ENCODE measurements at regions not wholly inside any gene's neighbourhood (a gene's known extent, or its start where the extent isn't known, plus 50 kb on each side); places are given as distances from the start of the nearest gene placed in this dataset.

DNA sequence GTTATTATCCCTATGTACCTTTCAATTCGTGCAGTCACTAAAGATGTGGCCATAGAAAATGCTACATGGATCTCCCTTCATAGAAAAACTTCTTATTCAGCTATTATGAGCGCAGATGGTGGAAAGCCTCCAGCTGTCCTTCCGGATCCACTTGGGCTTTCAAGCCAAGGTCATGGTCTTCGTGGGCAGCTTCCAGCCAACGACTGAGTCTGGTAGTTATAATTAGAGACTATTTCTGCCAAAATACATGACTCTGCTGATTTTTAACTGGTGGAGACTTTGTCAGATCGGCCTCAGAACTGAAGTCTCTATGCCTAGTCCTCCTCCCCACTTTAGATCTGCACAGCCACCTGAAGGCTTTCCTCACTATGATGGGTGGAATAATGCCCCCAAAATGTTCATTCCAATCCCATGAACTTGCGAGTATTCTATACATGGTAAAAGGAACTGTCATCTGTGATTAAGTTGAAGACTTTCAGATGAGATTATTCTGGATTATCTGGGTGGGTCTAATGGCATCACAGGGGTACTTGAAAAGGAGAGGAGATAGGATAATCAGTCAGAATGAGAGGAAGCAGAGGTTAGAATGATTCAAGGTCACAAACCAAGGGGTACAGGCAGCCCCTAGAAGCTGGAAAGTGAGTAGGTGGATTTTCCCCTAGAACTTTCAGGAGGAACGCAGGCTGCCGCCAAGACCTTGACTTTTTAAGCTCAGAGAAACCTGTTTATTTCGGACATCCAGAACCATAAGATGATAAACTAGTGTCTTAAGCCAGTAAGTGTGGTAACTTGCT is 171.1 kb upstream of the CXCL13 start:
- H3K9me3 ChIP-seq (ENCODE audit: control extremely low read depth in 1 of 5, control insufficient read depth in 4 of 5, insufficient read depth in 2 of 5, low read depth in 1 of 5, low read length in 4 of 5) = no peaks in the 10 kb centered on the region
- no peak overlapping the region for H3K27ac ChIP-seq (ENCODE audit: insufficient read depth in 1 of 2, low read depth in 1 of 2, low read length in 2 of 2, poor library complexity in 1 of 2, severe bottlenecking in 2 of 2)
- WGBS (ENCODE audit: insufficient coverage) = 72% methylated on average over 6 of the region's 10 CpGs
- no peak for DNase-seq
- peaks cover 0 to 2% (median 0%) of the 10 kb centered on the region in 5 experiments for H3K27me3 ChIP-seq (replicated peaks in 2 of 5; ENCODE audit: control insufficient read depth in 4 of 5, insufficient read depth in 5 of 5, low read length in 4 of 5)
- POLR2A ChIA-PET = no interaction called here
- CTCF ChIA-PET = interaction anchor here (0.7 to 4.5 kb wide), 15 partner anchors 9 to 159 kb away, joined by 3 to 17 read pairs (median 4); no protein-coding TSS in a partner anchor
- H3K36me3 ChIP-seq (ENCODE audit: control insufficient read depth in 4 of 4, insufficient read depth in 4 of 4, low read length in 3 of 4) = no peaks in the 10 kb centered on the region
- peaks cover 0 to 8% (median 2%) of the 10 kb centered on the region in 4 experiments for H3K4me1 ChIP-seq (ENCODE audit: control extremely low read depth in 1 of 4, control insufficient read depth in 4 of 4, insufficient read depth in 4 of 4, low read length in 3 of 4)
- no peak overlapping the region for H3K4me3 ChIP-seq (ENCODE audit: control insufficient read depth in 1 of 7, extremely low read depth in 1 of 7, insufficient read depth in 4 of 7, low read depth in 2 of 7, low read length in 6 of 7)

DNA sequence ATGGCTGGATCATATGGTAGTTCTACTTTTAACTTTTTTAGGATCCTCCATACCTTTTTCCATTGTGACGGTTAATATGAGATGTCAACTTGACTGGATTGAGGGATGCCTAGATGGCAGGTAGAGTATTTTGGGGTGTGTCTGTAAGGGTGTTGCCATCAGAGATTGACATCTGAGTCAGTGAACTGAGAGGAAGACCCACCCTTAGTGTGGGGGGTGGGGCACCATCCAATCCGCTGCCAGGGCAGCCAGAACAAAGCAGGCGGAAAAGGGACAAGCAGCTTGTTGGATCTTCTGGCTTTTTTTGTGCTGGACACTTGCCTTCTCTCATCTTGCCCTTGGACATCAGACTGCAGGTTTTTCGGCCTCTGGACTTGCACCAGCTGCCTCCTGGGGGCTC is 168.5 kb upstream of the CXCL13 start:
- CTCF ChIA-PET = interaction anchor here (1.7 kb wide), 1 partner anchor 35 kb away, joined by 3 read pairs; no protein-coding TSS in a partner anchor

DNA sequence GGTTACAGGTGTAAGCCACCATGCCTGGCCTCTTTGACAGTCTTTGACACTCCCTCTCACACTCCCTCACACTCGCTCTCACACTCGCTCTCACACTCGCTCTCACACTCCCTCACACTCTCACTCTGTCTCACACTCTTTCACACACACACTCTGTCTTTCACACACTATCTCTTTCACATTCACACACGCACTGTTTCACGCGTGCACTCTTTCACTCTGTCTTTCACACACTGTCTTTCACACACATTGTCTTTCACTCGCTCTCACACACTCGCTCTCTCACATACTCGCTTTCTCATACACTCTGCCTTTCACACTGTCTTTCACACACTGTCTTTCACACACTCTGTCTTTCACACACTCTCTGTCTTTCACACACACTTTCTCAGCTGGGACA is 167.1 kb upstream of the CXCL13 start:
- H3K9me3 ChIP-seq (ENCODE audit: control extremely low read depth in 1 of 5, control insufficient read depth in 4 of 5, insufficient read depth in 2 of 5, low read depth in 1 of 5, low read length in 4 of 5) = no peaks in the 10 kb centered on the region
- no peak overlapping the region for H3K27ac ChIP-seq (ENCODE audit: insufficient read depth in 1 of 2, low read depth in 1 of 2, low read length in 2 of 2, poor library complexity in 1 of 2, severe bottlenecking in 2 of 2)
- H3K4me3 ChIP-seq (ENCODE audit: control insufficient read depth in 1 of 7, extremely low read depth in 1 of 7, insufficient read depth in 4 of 7, low read depth in 2 of 7, low read length in 6 of 7) = no peak overlapping the region
- ChIA-PET POLR2A (no interaction called here), CTCF (interaction anchor here (1.7 kb wide), 1 partner anchor 33 kb away, joined by 3 read pairs; no protein-coding TSS in a partner anchor)
- no peaks in the 10 kb centered on the region for H3K36me3 ChIP-seq (ENCODE audit: control insufficient read depth in 4 of 4, insufficient read depth in 4 of 4, low read length in 3 of 4)
- WGBS (ENCODE audit: insufficient coverage) = 98% methylated on average over 9 of the region's 9 CpGs
- H3K4me1 ChIP-seq (ENCODE audit: control extremely low read depth in 1 of 4, control insufficient read depth in 4 of 4, insufficient read depth in 4 of 4, low read length in 3 of 4) = peaks cover 0 to 2% (median 0%) of the 10 kb centered on the region in 4 experiments
- DNase-seq = no peak
- peaks cover 0 to 2% (median 0%) of the 10 kb centered on the region in 5 experiments for H3K27me3 ChIP-seq (replicated peaks in 2 of 5; ENCODE audit: control insufficient read depth in 4 of 5, insufficient read depth in 5 of 5, low read length in 4 of 5)

More for the DNA sequence above, 168.5 kb upstream of the CXCL13 start:
- H3K27ac ChIP-seq (ENCODE audit: insufficient read depth in 1 of 2, low read depth in 1 of 2, low read length in 2 of 2, poor library complexity in 1 of 2, severe bottlenecking in 2 of 2) = no peak overlapping the region
- peaks cover 0 to 2% (median 0%) of the 10 kb centered on the region in 5 experiments for H3K27me3 ChIP-seq (replicated peaks in 2 of 5; ENCODE audit: control insufficient read depth in 4 of 5, insufficient read depth in 5 of 5, low read length in 4 of 5)
- H3K4me1 ChIP-seq (ENCODE audit: control extremely low read depth in 1 of 4, control insufficient read depth in 4 of 4, insufficient read depth in 4 of 4, low read length in 3 of 4) = peaks cover 0 to 8% (median 2%) of the 10 kb centered on the region in 4 experiments
- H3K36me3 ChIP-seq (ENCODE audit: control insufficient read depth in 4 of 4, insufficient read depth in 4 of 4, low read length in 3 of 4) = no peaks in the 10 kb centered on the region
- DNase-seq = no peak
- no peaks in the 10 kb centered on the region for H3K9me3 ChIP-seq (ENCODE audit: control extremely low read depth in 1 of 5, control insufficient read depth in 4 of 5, insufficient read depth in 2 of 5, low read depth in 1 of 5, low read length in 4 of 5)
- no peak overlapping the region for H3K4me3 ChIP-seq (ENCODE audit: control insufficient read depth in 1 of 7, extremely low read depth in 1 of 7, insufficient read depth in 4 of 7, low read depth in 2 of 7, low read length in 6 of 7)
- POLR2A ChIA-PET = no interaction called here
- WGBS (ENCODE audit: insufficient coverage) = 100% methylated on average over 3 of the region's 4 CpGs

DNA sequence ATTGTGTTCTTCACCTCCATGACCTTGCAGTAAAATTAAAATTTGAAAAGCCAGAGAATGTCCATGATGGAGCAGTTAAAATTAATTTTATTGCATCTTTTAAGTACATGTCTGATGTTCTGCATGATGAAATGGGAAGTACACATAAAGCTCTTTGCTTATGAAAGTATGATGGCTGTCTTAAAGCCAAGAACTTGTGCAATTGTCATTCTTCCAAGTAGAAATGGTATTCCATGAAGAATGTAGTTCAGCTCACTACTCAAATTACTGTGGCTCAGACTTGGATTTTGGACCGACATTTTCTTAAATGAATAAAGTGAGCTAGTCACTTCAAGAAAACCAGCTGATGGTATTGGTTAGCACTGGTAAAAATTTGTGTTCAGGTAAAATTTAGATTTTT is 161.7 kb upstream of the CXCL13 start:
- DNase-seq = no peak
- WGBS (ENCODE audit: insufficient coverage) = 100% methylated on average over 1 of the region's 1 CpG
- Histone ChIP-seq H3K36me3 (ENCODE audit: control insufficient read depth in 4 of 4, insufficient read depth in 4 of 4, low read length in 3 of 4) (no peaks in the 10 kb centered on the region), H3K4me3 (ENCODE audit: control insufficient read depth in 1 of 7, extremely low read depth in 1 of 7, insufficient read depth in 4 of 7, low read depth in 2 of 7, low read length in 6 of 7) (no peak overlapping the region), H3K27me3 (replicated peaks in 2 of 5; ENCODE audit: control insufficient read depth in 4 of 5, insufficient read depth in 5 of 5, low read length in 4 of 5) (peaks cover 0 to 2% (median 0%) of the 10 kb centered on the region in 5 experiments), H3K4me1 (ENCODE audit: control extremely low read depth in 1 of 4, control insufficient read depth in 4 of 4, insufficient read depth in 4 of 4, low read length in 3 of 4) (no peaks in the 10 kb centered on the region), H3K27ac (ENCODE audit: insufficient read depth in 1 of 2, low read depth in 1 of 2, low read length in 2 of 2, poor library complexity in 1 of 2, severe bottlenecking in 2 of 2) (no peak overlapping the region), H3K9me3 (ENCODE audit: control extremely low read depth in 1 of 5, control insufficient read depth in 4 of 5, insufficient read depth in 2 of 5, low read depth in 1 of 5, low read length in 4 of 5) (no peaks in the 10 kb centered on the region)
- POLR2A ChIA-PET = no interaction called here
- CTCF ChIA-PET = interaction anchor here (1.0 to 1.6 kb wide), 2 partner anchors 10 to 154 kb away, joined by 3 read pairs; no protein-coding TSS in a partner anchor

DNA sequence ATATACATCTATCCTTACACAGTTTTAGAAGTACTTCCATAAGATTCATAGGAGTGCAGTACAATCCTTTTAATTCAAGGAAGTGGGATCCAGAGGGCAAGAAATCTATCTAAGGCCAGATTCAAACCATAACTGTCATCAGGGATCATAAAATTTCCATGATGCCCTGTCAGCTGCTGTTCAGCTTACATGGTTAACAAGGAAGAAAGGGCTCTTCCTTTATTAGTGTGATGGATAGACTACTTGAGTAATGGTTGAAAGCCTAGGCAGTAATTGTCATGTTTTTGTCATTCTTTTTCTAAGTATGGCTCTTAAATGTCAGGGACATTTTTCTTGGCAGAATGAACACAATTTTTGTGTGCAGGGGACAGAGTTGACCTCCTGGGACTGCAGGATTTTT is 159.8 kb upstream of the CXCL13 start:
- Histone ChIP-seq H3K27ac (ENCODE audit: insufficient read depth in 1 of 2, low read depth in 1 of 2, low read length in 2 of 2, poor library complexity in 1 of 2, severe bottlenecking in 2 of 2) (no peak overlapping the region), H3K9me3 (ENCODE audit: control extremely low read depth in 1 of 5, control insufficient read depth in 4 of 5, insufficient read depth in 2 of 5, low read depth in 1 of 5, low read length in 4 of 5) (no peaks in the 10 kb centered on the region), H3K36me3 (ENCODE audit: control insufficient read depth in 4 of 4, insufficient read depth in 4 of 4, low read length in 3 of 4) (no peaks in the 10 kb centered on the region), H3K4me1 (ENCODE audit: control extremely low read depth in 1 of 4, control insufficient read depth in 4 of 4, insufficient read depth in 4 of 4, low read length in 3 of 4) (no peaks in the 10 kb centered on the region), H3K27me3 (replicated peaks in 2 of 5; ENCODE audit: control insufficient read depth in 4 of 5, insufficient read depth in 5 of 5, low read length in 4 of 5) (peaks cover 0 to 2% (median 0%) of the 10 kb centered on the region in 5 experiments), H3K4me3 (ENCODE audit: control insufficient read depth in 1 of 7, extremely low read depth in 1 of 7, insufficient read depth in 4 of 7, low read depth in 2 of 7, low read length in 6 of 7) (no peak overlapping the region)
- DNase-seq = no peak
- CTCF ChIA-PET = interaction anchor here (0.9 kb wide), 1 partner anchor 53 kb away, joined by 4 read pairs; no protein-coding TSS in a partner anchor
- POLR2A ChIA-PET = no interaction called here

DNA sequence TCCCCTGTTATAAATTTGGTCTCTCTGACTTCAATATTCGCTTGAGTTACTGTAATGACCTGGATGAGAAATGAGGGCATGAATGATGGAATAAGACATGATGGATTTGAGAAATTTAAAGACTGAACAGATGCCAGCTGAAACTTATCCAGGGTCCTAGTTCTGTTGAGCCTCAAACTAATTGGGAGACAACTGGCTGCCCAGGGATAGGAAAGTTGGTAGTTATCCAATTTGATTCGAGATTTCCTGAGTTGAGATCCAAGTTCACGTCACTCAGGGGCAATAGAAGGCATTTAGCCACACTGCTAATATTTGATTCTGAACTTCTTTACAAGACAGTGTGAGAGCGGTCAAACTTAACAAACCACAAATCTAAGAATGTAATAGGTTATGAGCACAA is 159.0 kb upstream of the CXCL13 start:
- ChIA-PET CTCF (interaction anchor here (1.3 to 1.7 kb wide), 4 partner anchors 10 to 151 kb away, joined by 3 to 4 read pairs (median 3); no protein-coding TSS in a partner anchor), POLR2A (interaction anchor here (0.6 kb wide), 1 partner anchor 390 kb away, joined by 7 read pairs; no protein-coding TSS in a partner anchor)
- Histone ChIP-seq H3K36me3 (ENCODE audit: control insufficient read depth in 4 of 4, insufficient read depth in 4 of 4, low read length in 3 of 4) (no peaks in the 10 kb centered on the region), H3K9me3 (ENCODE audit: control extremely low read depth in 1 of 5, control insufficient read depth in 4 of 5, insufficient read depth in 2 of 5, low read depth in 1 of 5, low read length in 4 of 5) (no peaks in the 10 kb centered on the region), H3K27ac (ENCODE audit: insufficient read depth in 1 of 2, low read depth in 1 of 2, low read length in 2 of 2, poor library complexity in 1 of 2, severe bottlenecking in 2 of 2) (no peak overlapping the region), H3K4me1 (ENCODE audit: control extremely low read depth in 1 of 4, control insufficient read depth in 4 of 4, insufficient read depth in 4 of 4, low read length in 3 of 4) (no peaks in the 10 kb centered on the region), H3K27me3 (replicated peaks in 2 of 5; ENCODE audit: control insufficient read depth in 4 of 5, insufficient read depth in 5 of 5, low read length in 4 of 5) (peaks cover 0 to 2% (median 0%) of the 10 kb centered on the region in 5 experiments), H3K4me3 (ENCODE audit: control insufficient read depth in 1 of 7, extremely low read depth in 1 of 7, insufficient read depth in 4 of 7, low read depth in 2 of 7, low read length in 6 of 7) (no peak overlapping the region)
- no peak for DNase-seq
- 91% methylated on average over 3 of the region's 4 CpGs for WGBS (ENCODE audit: insufficient coverage)

DNA sequence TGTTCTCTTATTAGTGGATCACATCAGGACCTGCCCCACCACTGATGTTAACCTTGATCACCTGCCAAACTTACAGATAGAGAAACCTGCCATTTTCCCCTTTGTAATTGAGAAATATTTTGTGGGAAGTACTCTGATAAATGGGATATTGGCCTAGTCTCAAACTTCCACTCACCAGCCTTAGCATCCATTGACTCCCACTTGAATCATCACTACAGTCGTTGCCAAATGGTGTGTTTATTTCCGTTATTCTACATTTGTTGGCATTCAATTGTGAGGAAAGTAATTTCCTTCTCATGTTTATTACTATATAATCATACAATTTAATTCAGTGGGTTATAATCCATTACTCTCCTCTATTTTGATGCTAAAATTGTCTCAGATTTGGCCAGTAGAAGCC is 156.4 kb upstream of the CXCL13 start:
- H3K36me3 ChIP-seq (ENCODE audit: control insufficient read depth in 4 of 4, insufficient read depth in 4 of 4, low read length in 3 of 4) = no peaks in the 10 kb centered on the region
- H3K9me3 ChIP-seq (ENCODE audit: control extremely low read depth in 1 of 5, control insufficient read depth in 4 of 5, insufficient read depth in 2 of 5, low read depth in 1 of 5, low read length in 4 of 5) = no peaks in the 10 kb centered on the region
- H3K4me1 ChIP-seq (ENCODE audit: control extremely low read depth in 1 of 4, control insufficient read depth in 4 of 4, insufficient read depth in 4 of 4, low read length in 3 of 4) = no peaks in the 10 kb centered on the region
- no peak overlapping the region for H3K27ac ChIP-seq (ENCODE audit: insufficient read depth in 1 of 2, low read depth in 1 of 2, low read length in 2 of 2, poor library complexity in 1 of 2, severe bottlenecking in 2 of 2)
- WGBS (ENCODE audit: insufficient coverage) = no CpG with 5 or more reads among the region's 2 CpGs
- DNase-seq = no peak
- POLR2A ChIA-PET = no interaction called here
- CTCF ChIA-PET = interaction anchor here (0.6 kb wide), 1 partner anchor 166 kb away, joined by 3 read pairs; no protein-coding TSS in a partner anchor
- H3K27me3 ChIP-seq (replicated peaks in 2 of 5; ENCODE audit: control insufficient read depth in 4 of 5, insufficient read depth in 5 of 5, low read length in 4 of 5) = no peaks in the 10 kb centered on the region
- H3K4me3 ChIP-seq (ENCODE audit: control insufficient read depth in 1 of 7, extremely low read depth in 1 of 7, insufficient read depth in 4 of 7, low read depth in 2 of 7, low read length in 6 of 7) = no peak overlapping the region
